ENCODE measurements at regions not wholly inside any gene's neighbourhood (a gene's known extent, or its start where the extent isn't known, plus 50 kb on each side); places are given as distances from the start of the nearest gene placed in this dataset.

DNA sequence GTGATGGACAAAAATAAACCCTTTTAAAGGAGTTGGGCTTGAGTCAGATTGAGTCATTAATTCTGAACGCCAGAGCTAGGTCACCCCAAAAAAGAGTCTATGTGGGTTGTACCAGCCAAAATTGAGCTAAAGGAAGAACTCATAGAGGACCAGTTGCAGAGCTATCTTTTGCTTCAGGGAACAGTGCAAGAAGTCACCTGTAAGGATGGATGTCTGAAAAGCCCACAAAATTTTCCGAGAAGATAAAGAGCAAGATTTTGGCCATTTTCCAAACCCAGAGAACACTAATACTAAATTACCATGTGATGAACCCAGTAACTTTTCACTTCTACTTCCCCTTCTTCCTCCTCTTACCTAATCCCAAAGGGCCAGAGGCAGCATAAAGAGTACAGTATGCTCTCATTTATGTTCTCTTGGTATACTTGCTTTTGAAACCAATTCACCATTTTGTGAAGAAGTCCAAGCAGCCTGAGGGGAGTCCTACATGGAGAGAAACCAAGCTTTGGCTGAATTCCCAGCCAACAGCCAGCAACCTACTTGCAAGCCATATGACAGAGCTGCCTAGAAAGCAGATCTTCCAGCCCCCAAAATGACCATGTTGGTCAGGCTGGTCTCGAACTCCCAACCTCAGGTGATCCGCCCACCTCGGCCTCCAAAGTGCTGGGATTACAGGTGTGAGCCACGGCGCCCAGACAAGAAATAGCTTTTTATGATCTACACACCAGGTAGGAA, 551.7 kb downstream of the SATB2 start:
- Histone ChIP-seq H3K4me1 (ENCODE audit: control insufficient read depth in 3 of 3, insufficient read depth in 2 of 3, low read depth in 1 of 3, low read length in 2 of 3) (no peaks in the 10 kb centered on the region), H3K27me3 (ENCODE audit: control insufficient read depth in 3 of 3, insufficient read depth in 3 of 3, low read length in 3 of 3) (no peaks in the 10 kb centered on the region), H3K4me3 (ENCODE audit: low read depth in 1 of 3, low read length in 3 of 3) (no peak overlapping the region), H3K27ac (ENCODE audit: low read depth in 1 of 3, low read length in 2 of 3) (no peak overlapping the region), H3K9me3 (ENCODE audit: control insufficient read depth in 2 of 2, insufficient read depth in 1 of 2, low read depth in 1 of 2, low read length in 1 of 2) (no peaks in the 10 kb centered on the region), H3K36me3 (ENCODE audit: control insufficient read depth in 3 of 3, insufficient read depth in 2 of 3, low read depth in 1 of 3, low read length in 3 of 3) (no peaks in the 10 kb centered on the region)
- DNase-seq (no peak), FAIRE-seq (no peak)
- WGBS, 3 donors = 69 to 72% (median 69%) methylated on average over 7 of the region's 7 CpGs

GRCh38 chr2:198901894-198902293, 555.8 kb downstream of the SATB2 start:
- no peak for DNase-seq

DNA sequence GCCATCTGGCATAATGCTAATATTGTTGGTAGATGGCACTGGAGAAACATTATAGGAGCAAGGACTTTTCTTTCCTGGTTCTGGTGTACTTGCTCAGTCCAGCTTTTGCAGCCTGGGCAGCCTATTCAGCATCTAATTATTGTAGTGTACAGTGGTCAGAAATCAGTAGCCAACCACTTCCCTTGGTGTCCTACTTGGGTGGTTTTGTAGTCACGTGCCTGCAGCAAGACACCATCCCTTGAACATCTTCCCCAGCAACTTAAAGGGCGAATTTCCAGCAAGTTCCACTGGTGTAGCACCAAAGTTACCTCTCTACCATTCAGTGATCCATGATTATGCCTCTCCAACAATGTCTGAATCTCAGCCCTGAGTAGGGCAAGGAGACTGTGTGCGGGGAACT, 557.6 kb downstream of the SATB2 start:
- Histone ChIP-seq H3K27ac (ENCODE audit: low read depth in 1 of 3, low read length in 2 of 3) (no peak overlapping the region), H3K4me1 (ENCODE audit: control insufficient read depth in 3 of 3, insufficient read depth in 2 of 3, low read depth in 1 of 3, low read length in 2 of 3) (no peaks in the 10 kb centered on the region), H3K27me3 (ENCODE audit: control insufficient read depth in 3 of 3, insufficient read depth in 3 of 3, low read length in 3 of 3) (no peaks in the 10 kb centered on the region), H3K4me3 (ENCODE audit: low read depth in 1 of 3, low read length in 3 of 3) (no peak overlapping the region), H3K36me3 (ENCODE audit: control insufficient read depth in 3 of 3, insufficient read depth in 2 of 3, low read depth in 1 of 3, low read length in 3 of 3) (no peaks in the 10 kb centered on the region), H3K9me3 (ENCODE audit: control insufficient read depth in 2 of 2, insufficient read depth in 1 of 2, low read depth in 1 of 2, low read length in 1 of 2) (no peaks in the 10 kb centered on the region)
- 75 to 86% (median 83%) methylated on average over 3 of the region's 3 CpGs for WGBS, 3 donors
- no peak for DNase-seq
- FAIRE-seq = no peak

More at GRCh38 chr2:198901894-198902293, 555.8 kb downstream of the SATB2 start:
- no peaks in the 10 kb centered on the region for H3K36me3 ChIP-seq (ENCODE audit: control insufficient read depth in 3 of 3, insufficient read depth in 2 of 3, low read depth in 1 of 3, low read length in 3 of 3)
- no peak for FAIRE-seq
- no peak overlapping the region for H3K4me3 ChIP-seq (ENCODE audit: low read depth in 1 of 3, low read length in 3 of 3)
- no peaks in the 10 kb centered on the region for H3K9me3 ChIP-seq (ENCODE audit: control insufficient read depth in 2 of 2, insufficient read depth in 1 of 2, low read depth in 1 of 2, low read length in 1 of 2)
- H3K27me3 ChIP-seq (ENCODE audit: control insufficient read depth in 3 of 3, insufficient read depth in 3 of 3, low read length in 3 of 3) = no peaks in the 10 kb centered on the region
- no peaks in the 10 kb centered on the region for H3K4me1 ChIP-seq (ENCODE audit: control insufficient read depth in 3 of 3, insufficient read depth in 2 of 3, low read depth in 1 of 3, low read length in 2 of 3)
- H3K27ac ChIP-seq (ENCODE audit: low read depth in 1 of 3, low read length in 2 of 3) = no peak overlapping the region

GRCh38 chr2:198890490-198890889, 567.2 kb downstream of the SATB2 start:
- H3K9me3 ChIP-seq (ENCODE audit: control insufficient read depth in 2 of 2, insufficient read depth in 1 of 2, low read depth in 1 of 2, low read length in 1 of 2) = no peaks in the 10 kb centered on the region
- H3K4me3 ChIP-seq (ENCODE audit: low read depth in 1 of 3, low read length in 3 of 3) = no peak overlapping the region
- H3K4me1 ChIP-seq (ENCODE audit: control insufficient read depth in 3 of 3, insufficient read depth in 2 of 3, low read depth in 1 of 3, low read length in 2 of 3) = no peaks in the 10 kb centered on the region
- H3K27me3 ChIP-seq (ENCODE audit: control insufficient read depth in 3 of 3, insufficient read depth in 3 of 3, low read length in 3 of 3) = no peaks in the 10 kb centered on the region
- no peaks in the 10 kb centered on the region for H3K36me3 ChIP-seq (ENCODE audit: control insufficient read depth in 3 of 3, insufficient read depth in 2 of 3, low read depth in 1 of 3, low read length in 3 of 3)
- FAIRE-seq (no peak), DNase-seq (no peak)
- H3K27ac ChIP-seq (ENCODE audit: low read depth in 1 of 3, low read length in 2 of 3) = no peak overlapping the region

- 31 to 34% (median 33%) methylated on average over 2 of the region's 2 CpGs for WGBS, 3 donors
- DNase-seq = no peak
- Histone ChIP-seq H3K36me3 (ENCODE audit: control insufficient read depth in 3 of 3, insufficient read depth in 2 of 3, low read depth in 1 of 3, low read length in 3 of 3) (no peaks in the 10 kb centered on the region), H3K27ac (ENCODE audit: low read depth in 1 of 3, low read length in 2 of 3) (no peak overlapping the region), H3K4me3 (ENCODE audit: low read depth in 1 of 3, low read length in 3 of 3) (no peak overlapping the region), H3K4me1 (ENCODE audit: control insufficient read depth in 3 of 3, insufficient read depth in 2 of 3, low read depth in 1 of 3, low read length in 2 of 3) (no peaks in the 10 kb centered on the region), H3K27me3 (ENCODE audit: control insufficient read depth in 3 of 3, insufficient read depth in 3 of 3, low read length in 3 of 3) (no peaks in the 10 kb centered on the region), H3K9me3 (ENCODE audit: control insufficient read depth in 2 of 2, insufficient read depth in 1 of 2, low read depth in 1 of 2, low read length in 1 of 2) (no peaks in the 10 kb centered on the region)
- no peak for FAIRE-seq
These were observed 574.1 kb downstream of the SATB2 start for GRCh38 chr2:198883604-198884003.

DNA sequence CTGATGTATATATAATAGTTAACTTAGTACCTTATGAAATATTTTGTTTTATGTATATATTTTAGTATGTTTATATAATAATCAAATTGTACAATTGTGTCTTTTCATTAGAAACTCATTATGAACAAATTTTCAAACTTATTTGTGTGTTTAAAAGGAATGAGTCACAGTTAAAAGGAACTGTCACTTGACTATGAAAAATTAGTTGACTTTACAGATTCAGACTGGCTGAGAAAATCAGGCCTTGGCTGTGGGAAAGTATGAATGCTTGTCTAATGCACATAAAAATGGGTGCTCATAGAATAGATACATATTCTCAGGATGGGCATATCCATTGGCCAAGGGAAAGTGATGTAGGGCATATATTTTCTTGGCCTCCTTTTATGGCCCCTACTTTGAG, 576.8 kb downstream of the SATB2 start:
- DNase-seq (no peak), FAIRE-seq (no peak)
- H3K4me3 ChIP-seq (ENCODE audit: low read depth in 1 of 3, low read length in 3 of 3) = no peak overlapping the region
- no peaks in the 10 kb centered on the region for H3K9me3 ChIP-seq (ENCODE audit: control insufficient read depth in 2 of 2, insufficient read depth in 1 of 2, low read depth in 1 of 2, low read length in 1 of 2)
- H3K36me3 ChIP-seq (ENCODE audit: control insufficient read depth in 3 of 3, insufficient read depth in 2 of 3, low read depth in 1 of 3, low read length in 3 of 3) = no peaks in the 10 kb centered on the region
- H3K27me3 ChIP-seq (ENCODE audit: control insufficient read depth in 3 of 3, insufficient read depth in 3 of 3, low read length in 3 of 3) = no peaks in the 10 kb centered on the region
- H3K27ac ChIP-seq (ENCODE audit: low read depth in 1 of 3, low read length in 2 of 3) = no peak overlapping the region
- no peaks in the 10 kb centered on the region for H3K4me1 ChIP-seq (ENCODE audit: control insufficient read depth in 3 of 3, insufficient read depth in 2 of 3, low read depth in 1 of 3, low read length in 2 of 3)

GRCh38 chr2:198880421-198880820, 577.3 kb downstream of the SATB2 start:
- no peaks in the 10 kb centered on the region for H3K27me3 ChIP-seq (ENCODE audit: control insufficient read depth in 3 of 3, insufficient read depth in 3 of 3, low read length in 3 of 3)
- H3K4me3 ChIP-seq (ENCODE audit: low read depth in 1 of 3, low read length in 3 of 3) = no peak overlapping the region
- H3K4me1 ChIP-seq (ENCODE audit: control insufficient read depth in 3 of 3, insufficient read depth in 2 of 3, low read depth in 1 of 3, low read length in 2 of 3) = no peaks in the 10 kb centered on the region
- no peak for DNase-seq
- no peaks in the 10 kb centered on the region for H3K36me3 ChIP-seq (ENCODE audit: control insufficient read depth in 3 of 3, insufficient read depth in 2 of 3, low read depth in 1 of 3, low read length in 3 of 3)
- no peaks in the 10 kb centered on the region for H3K9me3 ChIP-seq (ENCODE audit: control insufficient read depth in 2 of 2, insufficient read depth in 1 of 2, low read depth in 1 of 2, low read length in 1 of 2)
- no peak overlapping the region for H3K27ac ChIP-seq (ENCODE audit: low read depth in 1 of 3, low read length in 2 of 3)
- FAIRE-seq = no peak

GRCh38 chr2:198874472-198874858, 583.3 kb downstream of the SATB2 start:
- Histone ChIP-seq H3K27me3 (ENCODE audit: control insufficient read depth in 3 of 3, insufficient read depth in 3 of 3, low read length in 3 of 3) (no peaks in the 10 kb centered on the region), H3K36me3 (ENCODE audit: control insufficient read depth in 3 of 3, insufficient read depth in 2 of 3, low read depth in 1 of 3, low read length in 3 of 3) (no peaks in the 10 kb centered on the region), H3K9me3 (ENCODE audit: control insufficient read depth in 2 of 2, insufficient read depth in 1 of 2, low read depth in 1 of 2, low read length in 1 of 2) (peaks cover 0 to under 1% of the 10 kb centered on the region in 2 donors), H3K4me1 (ENCODE audit: control insufficient read depth in 3 of 3, insufficient read depth in 2 of 3, low read depth in 1 of 3, low read length in 2 of 3) (no peaks in the 10 kb centered on the region), H3K4me3 (ENCODE audit: low read depth in 1 of 3, low read length in 3 of 3) (no peak overlapping the region), H3K27ac (ENCODE audit: low read depth in 1 of 3, low read length in 2 of 3) (no peak overlapping the region)
- FAIRE-seq = no peak
- WGBS, 3 donors = 70 to 79% (median 72%) methylated on average over 2 of the region's 2 CpGs
- DNase-seq = no peak

All from small intestine (tissue), 7 donors.